B cell (primary cell): ENCODE measurements at regions not wholly inside any gene's neighbourhood (a gene's known extent, or its start where the extent isn't known, plus 50 kb on each side); places are given as distances from the start of the nearest gene placed in this dataset.

Experiments
- EZH2 ChIP-seq: IDR thresholded peaks from 2 replicates; pipeline ENCODE4 v1.6.1; 2012; ENCODE audit warnings: borderline replicate concordance, low read depth, mild to moderate bottlenecking, moderate library complexity, low read length; ENCODE audit not compliant: insufficient read depth, poor library complexity, severe bottlenecking
- TF ChIP-seq, protein P1 (sequence below): fragments of 200-600 bp; IDR thresholded peaks from one replicate; pipeline ENCODE4 v1.8.0; 2022; ENCODE audit warnings: antibody characterized with exemption, mild to moderate bottlenecking

DNA sequence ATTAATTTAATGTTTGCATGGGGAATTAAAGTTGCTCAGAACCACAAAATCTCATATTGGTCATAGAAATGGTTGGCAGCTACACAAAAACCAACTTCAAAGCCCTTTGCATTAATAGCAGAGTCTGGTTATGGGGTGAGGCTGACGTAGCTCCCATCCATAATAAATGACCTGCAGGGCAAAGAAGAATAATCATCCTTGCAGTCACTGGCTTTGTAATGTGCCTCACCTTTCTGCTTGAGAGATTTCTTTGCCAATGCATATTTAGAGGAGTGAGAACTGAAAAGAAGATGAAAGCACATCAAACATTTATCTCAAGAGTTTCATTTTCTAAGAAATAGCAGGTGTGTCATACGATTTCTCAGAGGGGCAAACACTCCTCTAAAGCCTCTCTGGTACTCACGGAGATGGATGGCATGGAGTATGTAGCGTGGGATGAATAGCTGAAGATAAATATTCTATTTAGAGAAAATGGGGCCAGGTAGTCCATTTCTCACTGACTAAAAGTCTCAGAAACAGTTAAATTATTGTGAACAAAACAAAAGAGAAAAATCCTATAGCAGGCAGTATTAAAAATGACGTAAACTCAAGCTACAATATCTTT is 1491.9 kb downstream of the FAM181B start:
- TF ChIP-seq, protein P1, sequence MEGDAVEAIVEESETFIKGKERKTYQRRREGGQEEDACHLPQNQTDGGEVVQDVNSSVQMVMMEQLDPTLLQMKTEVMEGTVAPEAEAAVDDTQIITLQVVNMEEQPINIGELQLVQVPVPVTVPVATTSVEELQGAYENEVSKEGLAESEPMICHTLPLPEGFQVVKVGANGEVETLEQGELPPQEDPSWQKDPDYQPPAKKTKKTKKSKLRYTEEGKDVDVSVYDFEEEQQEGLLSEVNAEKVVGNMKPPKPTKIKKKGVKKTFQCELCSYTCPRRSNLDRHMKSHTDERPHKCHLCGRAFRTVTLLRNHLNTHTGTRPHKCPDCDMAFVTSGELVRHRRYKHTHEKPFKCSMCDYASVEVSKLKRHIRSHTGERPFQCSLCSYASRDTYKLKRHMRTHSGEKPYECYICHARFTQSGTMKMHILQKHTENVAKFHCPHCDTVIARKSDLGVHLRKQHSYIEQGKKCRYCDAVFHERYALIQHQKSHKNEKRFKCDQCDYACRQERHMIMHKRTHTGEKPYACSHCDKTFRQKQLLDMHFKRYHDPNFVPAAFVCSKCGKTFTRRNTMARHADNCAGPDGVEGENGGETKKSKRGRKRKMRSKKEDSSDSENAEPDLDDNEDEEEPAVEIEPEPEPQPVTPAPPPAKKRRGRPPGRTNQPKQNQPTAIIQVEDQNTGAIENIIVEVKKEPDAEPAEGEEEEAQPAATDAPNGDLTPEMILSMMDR, result no peak
- no peak for TF ChIP-seq EZH2
